ENCODE measurements at regions not wholly inside any gene's neighbourhood (a gene's known extent, or its start where the extent isn't known, plus 50 kb on each side); places are given as distances from the start of the nearest gene placed in this dataset.

- TF ChIP-seq CTCF (IDR thresholded peaks at IDR 0.05) (no peak), POLR2A (IDR thresholded peaks at IDR 0.05) (no peak)
These were observed 208.3 kb upstream of the SPRED2 start for GRCh38 chr2:65640793-65641103.
